ENCODE measurements at regions not wholly inside any gene's neighbourhood (a gene's known extent, or its start where the extent isn't known, plus 50 kb on each side); places are given as distances from the start of the nearest gene placed in this dataset.

DNA sequence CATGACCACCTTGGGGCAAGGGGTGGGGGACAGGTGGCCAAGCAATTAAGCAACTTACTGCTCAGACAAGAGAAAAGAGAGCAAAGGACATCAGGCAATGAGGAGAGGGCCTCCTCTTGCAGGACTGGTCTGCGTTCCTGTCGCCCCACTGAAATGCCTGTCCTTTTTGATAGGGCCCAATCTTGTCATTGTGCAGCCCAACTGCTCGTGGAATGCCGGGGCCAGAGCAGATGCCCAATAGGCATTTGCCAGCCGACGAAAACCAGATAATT is 104.5 kb upstream of the SH3BP4 start:
- no peak for ATAC-seq (ENCODE audit: insufficient number of reproducible peaks, low FRiP score, low read depth)
- TF ChIP-seq, protein P1, sequence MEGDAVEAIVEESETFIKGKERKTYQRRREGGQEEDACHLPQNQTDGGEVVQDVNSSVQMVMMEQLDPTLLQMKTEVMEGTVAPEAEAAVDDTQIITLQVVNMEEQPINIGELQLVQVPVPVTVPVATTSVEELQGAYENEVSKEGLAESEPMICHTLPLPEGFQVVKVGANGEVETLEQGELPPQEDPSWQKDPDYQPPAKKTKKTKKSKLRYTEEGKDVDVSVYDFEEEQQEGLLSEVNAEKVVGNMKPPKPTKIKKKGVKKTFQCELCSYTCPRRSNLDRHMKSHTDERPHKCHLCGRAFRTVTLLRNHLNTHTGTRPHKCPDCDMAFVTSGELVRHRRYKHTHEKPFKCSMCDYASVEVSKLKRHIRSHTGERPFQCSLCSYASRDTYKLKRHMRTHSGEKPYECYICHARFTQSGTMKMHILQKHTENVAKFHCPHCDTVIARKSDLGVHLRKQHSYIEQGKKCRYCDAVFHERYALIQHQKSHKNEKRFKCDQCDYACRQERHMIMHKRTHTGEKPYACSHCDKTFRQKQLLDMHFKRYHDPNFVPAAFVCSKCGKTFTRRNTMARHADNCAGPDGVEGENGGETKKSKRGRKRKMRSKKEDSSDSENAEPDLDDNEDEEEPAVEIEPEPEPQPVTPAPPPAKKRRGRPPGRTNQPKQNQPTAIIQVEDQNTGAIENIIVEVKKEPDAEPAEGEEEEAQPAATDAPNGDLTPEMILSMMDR (IDR thresholded peaks at IDR 0.05): no peak
- no peak for DNase-seq (ENCODE audit: low spot score)
- no peaks in the 10 kb centered on the region for H3K9me3 ChIP-seq
- H3K27me3 ChIP-seq (replicated peaks; ENCODE audit: insufficient read depth): no peaks in the 10 kb centered on the region
- no peak overlapping the region for H3K4me3 ChIP-seq
- H3K36me3 ChIP-seq: no peaks in the 10 kb centered on the region
- no peak overlapping the region for H3K27ac ChIP-seq
- H3K4me1 ChIP-seq (ENCODE audit: control insufficient read depth in 1 of 2, low read depth in 2 of 2): no peaks in the 10 kb centered on the region

DNA sequence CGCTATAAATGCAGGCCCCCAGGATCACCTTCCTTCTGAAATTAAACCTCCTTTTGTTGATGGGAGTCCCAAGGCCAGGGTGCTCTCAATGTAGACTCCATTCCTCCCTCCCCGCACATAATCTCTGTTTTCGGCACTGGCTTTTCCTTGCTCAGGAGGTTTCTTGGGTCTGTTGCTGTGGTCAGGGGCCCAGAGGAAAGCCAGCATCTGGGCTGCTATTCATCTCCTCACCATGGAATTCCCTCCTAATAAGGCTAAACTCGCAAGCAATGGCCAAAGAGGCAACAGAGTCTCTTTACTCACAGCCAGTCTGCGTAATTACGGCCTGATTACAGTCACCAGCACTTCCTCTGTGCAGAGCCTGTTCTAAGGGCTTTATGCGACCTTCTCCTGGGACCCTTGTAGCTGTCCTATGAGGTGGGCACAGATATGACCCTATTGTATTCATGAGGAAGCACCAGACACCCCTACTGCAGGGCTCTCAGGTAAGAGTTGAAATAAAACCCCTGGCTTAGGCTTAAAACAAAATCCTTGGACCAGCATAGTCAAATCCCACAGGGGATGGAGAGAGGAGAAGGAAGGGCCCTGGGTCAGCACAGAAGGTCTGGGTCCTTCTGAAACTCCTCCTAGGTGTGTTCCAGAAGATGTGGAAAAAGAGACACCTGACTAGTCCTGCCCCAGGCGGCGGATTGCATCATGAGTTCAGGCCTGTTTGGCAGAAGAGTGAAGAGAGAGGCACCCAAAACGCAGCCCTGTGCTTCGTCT is 105.0 kb upstream of the SH3BP4 start:
- Histone ChIP-seq H3K9me3 (no peaks in the 10 kb centered on the region), H3K4me3 (no peak overlapping the region), H3K27ac (no peak overlapping the region), H3K27me3 (replicated peaks; ENCODE audit: insufficient read depth) (no peaks in the 10 kb centered on the region), H3K36me3 (no peaks in the 10 kb centered on the region), H3K4me1 (ENCODE audit: control insufficient read depth in 1 of 2, low read depth in 2 of 2) (no peaks in the 10 kb centered on the region)
- ATAC-seq (ENCODE audit: insufficient number of reproducible peaks, low FRiP score, low read depth): no peak
- TF ChIP-seq, protein P1 (IDR thresholded peaks at IDR 0.05): no peak
- no peak for DNase-seq (ENCODE audit: low spot score)

DNA sequence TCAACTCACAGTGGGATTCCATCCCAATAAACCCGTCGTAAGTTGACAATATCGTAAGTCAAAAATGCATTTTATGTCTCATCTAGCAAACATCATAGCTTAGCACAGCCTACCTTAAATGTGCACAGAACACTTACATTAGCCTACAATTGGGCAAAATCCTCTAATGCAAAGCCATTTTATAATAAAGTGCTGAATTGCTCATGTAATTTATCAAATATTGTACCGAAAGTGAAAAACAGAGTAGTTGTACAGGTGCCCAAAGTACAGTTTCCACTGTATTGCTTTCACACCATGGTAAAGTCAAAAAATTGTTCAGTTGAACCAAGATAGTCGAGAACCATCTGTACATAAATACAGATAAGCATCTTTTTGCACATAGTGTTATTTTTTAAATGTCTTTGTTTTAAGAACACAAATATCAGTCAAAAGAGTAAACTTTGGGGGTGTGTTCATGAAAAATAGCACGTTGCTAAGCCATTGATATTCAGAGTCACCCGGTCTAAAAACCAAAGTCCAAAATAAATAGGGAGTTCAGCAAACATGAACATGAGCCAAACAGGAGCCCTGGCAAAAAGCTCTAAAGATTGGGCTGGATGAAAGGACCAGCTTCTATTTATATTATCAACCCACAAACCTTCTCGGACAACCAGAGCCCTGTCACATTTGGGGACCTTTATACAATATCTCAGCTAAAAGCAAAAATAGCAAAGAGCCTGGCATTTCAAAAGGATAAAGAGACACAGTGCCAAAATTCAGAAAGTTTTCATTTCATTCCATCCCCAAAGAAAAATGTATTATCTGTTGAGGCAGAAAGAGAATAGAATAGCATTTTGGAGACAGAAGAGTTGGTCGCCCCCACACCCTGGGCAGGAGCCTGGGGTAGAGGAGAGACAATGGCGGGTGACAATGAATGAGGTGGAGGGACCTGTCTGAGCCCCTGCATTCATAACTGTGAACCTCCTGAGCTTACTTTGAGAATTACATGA is 105.9 kb upstream of the SH3BP4 start:
- no peak for ATAC-seq (ENCODE audit: insufficient number of reproducible peaks, low FRiP score, low read depth)
- Histone ChIP-seq H3K4me3 (no peak overlapping the region), H3K36me3 (no peaks in the 10 kb centered on the region), H3K27ac (no peak overlapping the region), H3K9me3 (no peaks in the 10 kb centered on the region), H3K27me3 (replicated peaks; ENCODE audit: insufficient read depth) (no peaks in the 10 kb centered on the region), H3K4me1 (ENCODE audit: control insufficient read depth in 1 of 2, low read depth in 2 of 2) (no peaks in the 10 kb centered on the region)
- TF ChIP-seq, protein P1 (IDR thresholded peaks at IDR 0.05): no peak
- DNase-seq (ENCODE audit: low spot score): no peak

DNA sequence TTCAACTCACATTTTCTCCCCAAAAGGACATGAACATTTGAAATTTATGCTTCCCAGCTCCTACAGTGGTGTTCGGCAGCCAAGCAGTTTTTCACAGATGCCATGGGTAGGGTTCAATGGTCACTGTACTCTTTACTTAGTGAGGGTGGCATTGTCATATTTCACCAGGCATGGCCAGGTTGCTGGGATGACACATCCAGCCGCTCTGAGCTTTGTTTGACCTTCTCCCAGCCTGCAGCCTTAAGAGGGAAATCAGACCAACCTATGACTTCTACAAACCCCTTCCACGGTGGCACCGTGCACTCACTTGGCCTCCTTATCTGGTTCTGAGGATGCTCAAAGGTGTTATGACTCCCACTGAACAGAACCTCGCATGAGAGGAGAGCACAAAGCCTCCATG is 108.4 kb upstream of the SH3BP4 start:
- no peaks in the 10 kb centered on the region for H3K27me3 ChIP-seq (replicated peaks; ENCODE audit: insufficient read depth)
- peaks cover 0 to 12% of the 10 kb centered on the region in 2 donors for H3K4me1 ChIP-seq (ENCODE audit: control insufficient read depth in 1 of 2, low read depth in 2 of 2)
- H3K4me3 ChIP-seq: no peak overlapping the region
- ATAC-seq (ENCODE audit: insufficient number of reproducible peaks, low FRiP score, low read depth): no peak
- no peak overlapping the region for H3K27ac ChIP-seq
- no peak for DNase-seq (ENCODE audit: low spot score)
- TF ChIP-seq, protein P1 (IDR thresholded peaks at IDR 0.05): no peak
- no peaks in the 10 kb centered on the region for H3K9me3 ChIP-seq
- H3K36me3 ChIP-seq: no peaks in the 10 kb centered on the region

DNA sequence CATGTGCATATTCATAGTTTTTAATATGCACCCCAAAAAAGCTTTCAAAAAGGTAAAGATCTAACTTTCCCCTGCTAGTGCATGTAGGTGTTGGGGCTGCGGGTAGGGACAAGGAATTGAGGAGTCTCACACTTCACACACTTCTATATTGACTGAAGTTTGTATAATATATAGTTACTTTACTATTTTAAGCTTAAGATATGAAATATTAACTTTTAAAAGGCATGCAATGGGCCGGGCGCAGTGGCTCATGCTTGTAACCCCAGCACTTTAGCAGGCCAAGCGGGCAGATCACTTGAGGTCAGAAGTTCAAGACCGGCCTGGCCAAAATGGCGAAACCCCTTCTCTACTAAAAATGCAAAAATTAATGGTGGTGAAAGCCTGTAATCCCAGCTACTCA is 109.1 kb upstream of the SH3BP4 start:
- no peak overlapping the region for H3K4me3 ChIP-seq
- no peaks in the 10 kb centered on the region for H3K36me3 ChIP-seq
- H3K9me3 ChIP-seq: no peaks in the 10 kb centered on the region
- peaks cover 0 to 12% of the 10 kb centered on the region in 2 donors for H3K4me1 ChIP-seq (ENCODE audit: control insufficient read depth in 1 of 2, low read depth in 2 of 2)
- H3K27ac ChIP-seq: no peak overlapping the region
- ATAC-seq (ENCODE audit: insufficient number of reproducible peaks, low FRiP score, low read depth) (no peak), DNase-seq (ENCODE audit: low spot score) (no peak)
- H3K27me3 ChIP-seq (replicated peaks; ENCODE audit: insufficient read depth): no peaks in the 10 kb centered on the region
- TF ChIP-seq, protein P1 (IDR thresholded peaks at IDR 0.05): no peak
